ENCODE measurements at regions not wholly inside any gene's neighbourhood (a gene's known extent, or its start where the extent isn't known, plus 50 kb on each side); places are given as distances from the start of the nearest gene placed in this dataset.
"Not testable (repeated sequence)": the region's sequence is repeated elsewhere in the genome, so short reads cannot be mapped to it uniquely, and the experiment has no call there.

DNA sequence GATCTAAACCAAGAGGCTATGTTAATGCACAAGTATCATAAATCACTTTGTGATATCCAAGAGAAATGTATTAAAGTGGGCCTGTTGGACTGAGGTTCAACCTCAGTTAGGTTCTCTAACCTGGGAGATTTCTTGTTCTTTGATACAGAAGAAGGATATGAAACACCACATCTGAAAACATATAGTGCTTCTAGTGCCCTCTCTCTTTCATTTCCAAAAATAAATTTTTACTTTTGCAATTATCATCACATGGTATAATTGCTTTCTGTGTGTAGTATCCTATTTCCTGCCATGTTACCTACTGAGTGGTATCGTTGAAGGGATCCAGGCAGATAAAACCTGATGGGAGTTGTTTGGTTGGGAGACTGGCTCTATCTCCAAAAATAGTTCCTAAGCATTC lies 264.9 kb downstream of the CCER1 start:
- H3K9me3 ChIP-seq (ENCODE audit: severe bottlenecking) = no peaks in the 10 kb centered on the region
- no peak for DNase-seq

DNA sequence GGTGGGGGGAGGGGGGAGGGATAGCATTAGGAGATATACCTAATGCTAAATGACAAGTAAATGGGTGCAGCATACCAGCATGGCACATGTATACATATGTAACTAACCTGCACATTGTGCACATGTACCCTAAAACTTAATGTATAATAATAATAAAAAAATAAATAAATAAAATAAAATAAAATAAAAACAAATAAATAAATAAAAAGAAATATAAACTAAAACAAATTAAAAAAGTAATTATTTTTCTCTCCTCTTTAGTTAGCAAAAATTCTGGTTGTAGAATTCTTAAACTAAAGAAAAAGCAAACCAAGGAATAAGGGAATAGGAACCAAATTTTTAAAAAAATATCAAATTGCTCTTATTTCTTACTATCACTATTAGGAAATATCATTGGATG lies 267.3 kb downstream of the CCER1 start:
- not testable (repeated sequence) for H3K9me3 ChIP-seq (ENCODE audit: severe bottlenecking)

More for the DNA sequence above, 264.9 kb downstream of the CCER1 start:
- Histone ChIP-seq H3K36me3 (no peaks in the 10 kb centered on the region), H3K4me3 (ENCODE audit: low read depth, low read length) (no peak overlapping the region), H3K27ac (no peak overlapping the region), H3K27me3 (ENCODE audit: insufficient read depth, low read depth, severe bottlenecking) (no peaks in the 10 kb centered on the region)
- TF ChIP-seq, protein P1, sequence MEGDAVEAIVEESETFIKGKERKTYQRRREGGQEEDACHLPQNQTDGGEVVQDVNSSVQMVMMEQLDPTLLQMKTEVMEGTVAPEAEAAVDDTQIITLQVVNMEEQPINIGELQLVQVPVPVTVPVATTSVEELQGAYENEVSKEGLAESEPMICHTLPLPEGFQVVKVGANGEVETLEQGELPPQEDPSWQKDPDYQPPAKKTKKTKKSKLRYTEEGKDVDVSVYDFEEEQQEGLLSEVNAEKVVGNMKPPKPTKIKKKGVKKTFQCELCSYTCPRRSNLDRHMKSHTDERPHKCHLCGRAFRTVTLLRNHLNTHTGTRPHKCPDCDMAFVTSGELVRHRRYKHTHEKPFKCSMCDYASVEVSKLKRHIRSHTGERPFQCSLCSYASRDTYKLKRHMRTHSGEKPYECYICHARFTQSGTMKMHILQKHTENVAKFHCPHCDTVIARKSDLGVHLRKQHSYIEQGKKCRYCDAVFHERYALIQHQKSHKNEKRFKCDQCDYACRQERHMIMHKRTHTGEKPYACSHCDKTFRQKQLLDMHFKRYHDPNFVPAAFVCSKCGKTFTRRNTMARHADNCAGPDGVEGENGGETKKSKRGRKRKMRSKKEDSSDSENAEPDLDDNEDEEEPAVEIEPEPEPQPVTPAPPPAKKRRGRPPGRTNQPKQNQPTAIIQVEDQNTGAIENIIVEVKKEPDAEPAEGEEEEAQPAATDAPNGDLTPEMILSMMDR (IDR thresholded peaks at IDR 0.05; ENCODE audit: low read depth, low read length) = no peak

DNA sequence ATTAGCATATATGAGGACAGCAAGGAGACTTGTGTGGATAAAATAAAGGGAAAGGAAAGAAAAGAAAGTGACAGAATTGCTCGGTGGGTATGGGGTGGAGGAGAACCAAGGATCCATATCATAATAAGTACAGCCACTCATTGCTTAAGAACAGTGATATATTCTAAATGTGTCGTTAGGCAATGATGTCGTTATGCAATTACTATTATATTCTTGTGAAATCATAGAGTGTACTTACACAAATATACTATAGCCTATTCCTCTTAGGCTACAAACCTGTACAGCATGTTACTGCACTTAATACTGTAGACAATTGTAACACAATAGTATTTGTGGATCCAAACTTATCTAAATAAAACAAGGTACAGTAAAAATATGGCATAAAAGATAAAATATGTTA lies 271.1 kb downstream of the CCER1 start:
- no peak for DNase-seq
- H3K4me3 ChIP-seq (ENCODE audit: low read depth, low read length) = no peak overlapping the region
- no peaks in the 10 kb centered on the region for H3K36me3 ChIP-seq
- TF ChIP-seq, protein P1 (IDR thresholded peaks at IDR 0.05; ENCODE audit: low read depth, low read length) = no peak
- no peaks in the 10 kb centered on the region for H3K27me3 ChIP-seq (ENCODE audit: insufficient read depth, low read depth, severe bottlenecking)
- no peaks in the 10 kb centered on the region for H3K9me3 ChIP-seq (ENCODE audit: severe bottlenecking)
- H3K27ac ChIP-seq = no peak overlapping the region

More for the DNA sequence above, 267.3 kb downstream of the CCER1 start:
- H3K27me3 ChIP-seq (ENCODE audit: insufficient read depth, low read depth, severe bottlenecking); H3K27ac ChIP-seq; H3K36me3 ChIP-seq; DNase-seq; H3K4me3 ChIP-seq (ENCODE audit: low read depth, low read length): not testable (repeated sequence)

DNA sequence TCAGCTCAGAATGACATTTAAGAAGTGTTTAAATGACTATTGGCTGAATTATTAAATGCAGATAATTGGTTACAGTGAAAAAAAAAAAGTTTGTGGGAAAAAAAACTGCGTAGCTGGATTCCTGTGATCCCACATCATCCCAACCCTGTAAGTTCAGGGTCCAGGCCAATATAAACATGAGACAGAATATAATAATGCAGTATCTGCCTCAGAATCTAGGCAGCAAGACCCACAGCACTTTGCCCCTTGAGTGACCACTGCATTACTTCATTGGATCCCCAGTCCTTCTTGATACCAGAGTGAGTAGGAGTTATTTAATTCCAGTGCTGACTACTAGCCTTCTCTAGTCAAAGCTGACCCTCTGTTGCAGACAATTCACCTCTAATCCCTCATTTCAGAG lies 272.6 kb downstream of the CCER1 start:
- Histone ChIP-seq H3K36me3 (no peaks in the 10 kb centered on the region), H3K27ac (no peak overlapping the region), H3K4me3 (ENCODE audit: low read depth, low read length) (no peak overlapping the region), H3K27me3 (ENCODE audit: insufficient read depth, low read depth, severe bottlenecking) (no peaks in the 10 kb centered on the region), H3K9me3 (ENCODE audit: severe bottlenecking) (no peaks in the 10 kb centered on the region)
- TF ChIP-seq, protein P1 (IDR thresholded peaks at IDR 0.05; ENCODE audit: low read depth, low read length) = no peak
- DNase-seq = no peak

DNA sequence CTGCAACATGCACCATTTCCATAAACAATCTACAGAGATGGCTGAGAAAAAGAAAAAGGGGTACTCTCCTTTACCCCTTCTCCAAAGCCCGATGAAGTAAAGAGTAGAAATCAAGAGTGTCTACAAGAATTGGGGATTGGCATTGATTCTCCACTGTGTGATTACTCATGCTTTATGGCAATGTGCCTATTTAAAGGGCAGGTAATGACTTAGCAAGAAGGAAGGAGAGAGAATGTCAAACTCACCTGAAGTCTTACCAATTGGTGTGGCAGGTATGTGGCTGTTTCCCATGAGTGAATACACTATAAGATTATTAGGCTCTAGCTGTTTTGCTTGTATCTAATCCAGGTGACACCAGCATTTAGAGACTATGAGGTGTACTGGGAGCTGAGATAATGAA lies 275.3 kb downstream of the CCER1 start:
- H3K36me3 ChIP-seq = no peaks in the 10 kb centered on the region
- H3K27ac ChIP-seq = no peak overlapping the region
- H3K9me3 ChIP-seq (ENCODE audit: severe bottlenecking) = no peaks in the 10 kb centered on the region
- no peak overlapping the region for H3K4me3 ChIP-seq (ENCODE audit: low read depth, low read length)
- TF ChIP-seq, protein P1 (IDR thresholded peaks at IDR 0.05; ENCODE audit: low read depth, low read length) = no peak
- H3K27me3 ChIP-seq (ENCODE audit: insufficient read depth, low read depth, severe bottlenecking) = no peaks in the 10 kb centered on the region
- no peak for DNase-seq

DNA sequence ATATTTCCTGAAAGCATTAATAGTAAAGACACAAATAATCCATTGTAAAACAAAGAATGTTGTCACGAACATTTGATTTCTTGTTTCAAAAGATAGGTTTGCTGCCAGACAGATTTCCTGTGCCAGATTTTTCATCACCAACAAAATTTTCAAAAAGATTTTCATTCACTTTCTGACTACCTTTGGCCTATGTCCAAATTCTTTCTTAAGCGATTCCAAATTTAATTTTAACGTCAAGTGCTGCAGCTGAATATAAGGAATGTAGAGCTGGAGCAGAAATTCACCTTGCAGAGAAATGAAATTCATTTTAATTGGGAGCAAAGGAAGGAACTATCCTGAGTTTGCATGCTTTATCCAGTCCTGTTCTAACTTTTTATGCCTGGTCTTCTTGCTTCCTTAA lies 277.4 kb downstream of the CCER1 start:
- H3K36me3 ChIP-seq = no peaks in the 10 kb centered on the region
- H3K27me3 ChIP-seq (ENCODE audit: insufficient read depth, low read depth, severe bottlenecking) = no peaks in the 10 kb centered on the region
- H3K27ac ChIP-seq = no peak overlapping the region
- no peaks in the 10 kb centered on the region for H3K9me3 ChIP-seq (ENCODE audit: severe bottlenecking)
- TF ChIP-seq, protein P1 (IDR thresholded peaks at IDR 0.05; ENCODE audit: low read depth, low read length) = no peak
- DNase-seq = no peak
- no peak overlapping the region for H3K4me3 ChIP-seq (ENCODE audit: low read depth, low read length)
